ENCODE measurements at regions not wholly inside any gene's neighbourhood (a gene's known extent, or its start where the extent isn't known, plus 50 kb on each side); places are given as distances from the start of the nearest gene placed in this dataset.

DNA sequence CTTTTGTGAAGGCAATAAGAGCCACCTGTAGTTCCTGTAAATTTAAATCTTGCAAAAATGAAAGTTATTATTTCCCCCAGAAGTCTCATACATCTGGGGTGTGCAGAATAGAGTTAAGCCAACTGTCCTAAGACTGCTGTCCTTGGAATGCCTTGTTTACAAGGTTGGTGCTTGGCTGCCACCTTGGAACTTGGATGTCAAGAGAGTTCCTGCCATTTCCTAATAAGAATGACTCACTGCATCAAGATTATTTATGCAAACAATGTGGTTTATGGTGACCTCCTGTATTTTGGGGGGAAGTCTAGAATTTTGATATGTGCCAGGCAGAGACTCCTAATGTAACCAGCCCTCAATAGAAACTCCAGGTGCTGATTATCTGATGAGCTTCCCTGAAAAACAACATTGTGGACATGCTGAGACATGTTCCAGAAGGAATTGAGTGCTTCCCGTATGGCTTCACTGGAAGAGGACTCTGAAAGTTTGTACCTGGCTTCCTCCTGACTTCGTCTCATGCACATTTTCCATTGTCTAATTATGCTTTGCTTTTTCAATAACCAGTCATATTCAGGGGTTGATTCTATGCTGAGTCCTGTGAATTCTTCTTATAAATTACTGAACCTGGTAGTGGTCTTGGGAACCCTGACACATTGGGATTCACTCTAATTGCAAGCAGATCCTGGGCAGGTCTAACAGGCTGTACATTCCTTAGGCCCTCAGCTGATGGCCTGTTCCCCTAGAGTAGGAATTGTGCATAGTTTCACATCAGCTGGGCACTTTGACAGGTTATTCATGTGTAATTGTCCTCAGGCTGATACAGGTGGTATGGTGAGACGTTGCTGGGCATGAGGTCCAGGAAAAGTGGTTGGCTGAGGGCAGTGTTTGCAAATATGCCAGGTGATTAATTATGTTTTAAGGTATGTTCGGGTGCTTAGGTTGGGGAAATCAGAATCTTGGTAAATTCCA is 1370.7 kb upstream of the TMEM132C start:
- TF ChIP-seq, protein P1, sequence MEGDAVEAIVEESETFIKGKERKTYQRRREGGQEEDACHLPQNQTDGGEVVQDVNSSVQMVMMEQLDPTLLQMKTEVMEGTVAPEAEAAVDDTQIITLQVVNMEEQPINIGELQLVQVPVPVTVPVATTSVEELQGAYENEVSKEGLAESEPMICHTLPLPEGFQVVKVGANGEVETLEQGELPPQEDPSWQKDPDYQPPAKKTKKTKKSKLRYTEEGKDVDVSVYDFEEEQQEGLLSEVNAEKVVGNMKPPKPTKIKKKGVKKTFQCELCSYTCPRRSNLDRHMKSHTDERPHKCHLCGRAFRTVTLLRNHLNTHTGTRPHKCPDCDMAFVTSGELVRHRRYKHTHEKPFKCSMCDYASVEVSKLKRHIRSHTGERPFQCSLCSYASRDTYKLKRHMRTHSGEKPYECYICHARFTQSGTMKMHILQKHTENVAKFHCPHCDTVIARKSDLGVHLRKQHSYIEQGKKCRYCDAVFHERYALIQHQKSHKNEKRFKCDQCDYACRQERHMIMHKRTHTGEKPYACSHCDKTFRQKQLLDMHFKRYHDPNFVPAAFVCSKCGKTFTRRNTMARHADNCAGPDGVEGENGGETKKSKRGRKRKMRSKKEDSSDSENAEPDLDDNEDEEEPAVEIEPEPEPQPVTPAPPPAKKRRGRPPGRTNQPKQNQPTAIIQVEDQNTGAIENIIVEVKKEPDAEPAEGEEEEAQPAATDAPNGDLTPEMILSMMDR (IDR thresholded peaks at IDR 0.05) = no peak
- TF ChIP-seq POLR2A (IDR thresholded peaks at IDR 0.05; ENCODE audit: low read depth) (no peak), POLR2AphosphoS5 (IDR thresholded peaks at IDR 0.05) (no peak), EP300 (IDR thresholded peaks at IDR 0.05) (no peak)
